K562 (cell line): ENCODE measurements at regions not wholly inside any gene's neighbourhood (a gene's known extent, or its start where the extent isn't known, plus 50 kb on each side); places are given as distances from the start of the nearest gene placed in this dataset.

Experiments
- ATAC-seq: fragments of 200-7000 bp; cut with Tn5 transposase; 3 replicates; pipeline ENCODE4 v1.9.1; 2020; ENCODE audit warnings: moderate library complexity
- BruUV-seq: library from RNA; stranded (reverse); fragments of 400-500 nt; replicated peaks from 2 replicates; lab custom pipeline; 2021; lab: Mats Ljungman, UMichigan
- CTCF ChIA-PET: fragments of 300-600 bp; formaldehyde crosslinking; extraction: SDS; loops from one replicate; lab custom pipeline; 2021; ENCODE audit warnings: low intra/inter-chr PET ratio; lab: Yijun Ruan, JAX
- POLR2A ChIA-PET: fragments of 300-600, 350-650 bp; sonication (Branson Sonifier 250); formaldehyde crosslinking; extraction: SDS; loops from one replicate; lab custom pipeline; 2021; ENCODE audit warnings: antibody characterized with exemption, inconsistent platforms; lab: Yijun Ruan, JAX
- DNase-seq, 4 experiments: peaks; one replicate each; pipeline versions ENCODE4 v3.0.0 to v3.0.0-alpha.2; 2011 to 2018; ENCODE audit warnings: low spot score in 3 of 4, mixed read lengths in 3 of 4; ENCODE audit errors: extremely low read depth in 1 of 4
- FAIRE-seq: peaks from 2 replicates; lab custom pipeline; 2011; peaks lifted over from hg19 to GRCh38; lab: Jason Lieb, UNC
- H2AFZ ChIP-seq: 2 replicates; pipeline ENCODE4 v1.6.0; 2011; ENCODE audit warnings: low read depth, low read length, control low read depth, inconsistent platforms
- H3K27ac ChIP-seq: fragments of 200-600 bp; 3 replicates; pipeline ENCODE4 v1.8.0; 2011; ENCODE audit warnings: low read depth, mild to moderate bottlenecking, control low read depth, inconsistent platforms, low read length, moderate library complexity, mixed read lengths; ENCODE audit errors: extremely low read depth
- H3K27me3 ChIP-seq, 2 experiments: fragments of 300-600 bp in 1 of 2; 2 replicates in 1 of 2; 3 replicates in 1 of 2; pipeline versions ENCODE4 v1.6.0 to v1.8.0; 2011; ENCODE audit warnings: inconsistent platforms in 2 of 2, low read length in 2 of 2, mild to moderate bottlenecking in 1 of 2, mixed read lengths in 1 of 2, moderate library complexity in 1 of 2; ENCODE audit not compliant: control insufficient read depth in 2 of 2, insufficient read depth in 2 of 2
- H3K36me3 ChIP-seq: fragments of 300-600 bp; 3 replicates; pipeline ENCODE4 v1.8.0; 2011; ENCODE audit warnings: mild to moderate bottlenecking, low read length, inconsistent platforms; ENCODE audit not compliant: control insufficient read depth, insufficient read depth
- H3K4me1 ChIP-seq, 2 experiments: fragments of 200-600 bp in 1 of 2; replicated peaks in 1 of 2; 2 replicates in 1 of 2; 3 replicates in 1 of 2; pipeline versions ENCODE4 v1.5.1 to v1.8.0; 2011; ENCODE audit warnings: inconsistent platforms in 2 of 2, low read length in 2 of 2, mild to moderate bottlenecking in 1 of 2, mixed read lengths in 1 of 2, moderate library complexity in 1 of 2; ENCODE audit not compliant: control insufficient read depth in 2 of 2, insufficient read depth in 2 of 2
- H3K4me2 ChIP-seq: 2 replicates; pipeline ENCODE4 v1.6.1; 2011; ENCODE audit warnings: low read length, control low read depth, inconsistent platforms, mixed read lengths; ENCODE audit not compliant: insufficient read depth
- H3K4me3 ChIP-seq: fragments of 200-600 bp; sonication (generic), shearing (Covaris generic); 2 replicates; pipeline ENCODE4 v1.5.1; 2016; ENCODE audit warnings: control low read depth, inconsistent platforms
- H3K79me2 ChIP-seq: fragments of 200-600 bp; 3 replicates; pipeline ENCODE4 v1.8.0; 2011; ENCODE audit warnings: low read length, inconsistent platforms; ENCODE audit not compliant: control insufficient read depth, insufficient read depth
- H3K9ac ChIP-seq, 2 experiments: 2 replicates each; pipeline versions ENCODE4 v1.6.0 to v1.6.1; 2011; ENCODE audit warnings: low read depth in 2 of 2, low read length in 2 of 2, control low read depth in 1 of 2, inconsistent platforms in 1 of 2, mild to moderate bottlenecking in 1 of 2, mixed read lengths in 1 of 2; ENCODE audit not compliant: insufficient read depth in 1 of 2
- H3K9me1 ChIP-seq: one replicate; pipeline ENCODE4 v1.6.0; 2011; ENCODE audit warnings: inconsistent platforms, mild to moderate bottlenecking, low read length, moderate library complexity; ENCODE audit not compliant: control insufficient read depth, insufficient read depth
- H3K9me3 ChIP-seq: replicated peaks from 2 replicates; pipeline ENCODE4 v1.5.1; 2011; ENCODE audit warnings: low read depth, low read length, inconsistent platforms; ENCODE audit not compliant: control insufficient read depth, insufficient read depth
- H4K20me1 ChIP-seq: replicated peaks from 2 replicates; pipeline ENCODE4 v1.6.1; 2011; ENCODE audit warnings: low read length, inconsistent platforms, mixed read lengths; ENCODE audit not compliant: control insufficient read depth, insufficient read depth
- AFF4 ChIP-seq: sonication (generic); formaldehyde crosslinking; IDR thresholded peaks from 2 replicates; pipeline ENCODE4 v1.8.0; 2023; ENCODE audit warnings: mild to moderate bottlenecking, missing genetic modification reagents
- ATF4 ChIP-seq: fragments of 450-650 bp; formaldehyde crosslinking; IDR thresholded peaks from 2 replicates; pipeline ENCODE4 v1.4.0; 2022; ENCODE audit warnings: mild to moderate bottlenecking, moderate library complexity
- CUX1 ChIP-seq: fragments of 200-800 bp; sonication (Bioruptor generic); IDR thresholded peaks from 2 replicates; pipeline ENCODE4 v1.6.1; 2016; ENCODE audit warnings: missing genetic modification characterization, missing compliant biosample characterization
- FOXP1 ChIP-seq: sonication (generic); formaldehyde crosslinking; IDR thresholded peaks from 2 replicates; pipeline ENCODE4 v1.8.0; 2022; ENCODE audit warnings: mild to moderate bottlenecking, missing genetic modification reagents
- GATAD2B ChIP-seq: fragments of 450-650 bp; IDR thresholded peaks from 2 replicates; pipeline ENCODE4 v1.6.1; 2017; ENCODE audit warnings: mild to moderate bottlenecking, borderline replicate concordance
- ILF3 ChIP-seq: fragments of 450-650 bp; IDR thresholded peaks from 2 replicates; pipeline ENCODE4 v1.6.1; 2018; ENCODE audit warnings: antibody characterized with exemption, mild to moderate bottlenecking, moderate library complexity, borderline replicate concordance
- NCOA2 ChIP-seq, 2 experiments: fragments of 450-650 bp; IDR thresholded peaks; 2 replicates each; pipeline ENCODE4 v1.6.1; 2018; ENCODE audit warnings: mild to moderate bottlenecking in 2 of 2, moderate library complexity in 1 of 2; ENCODE audit not compliant: partially characterized antibody in 2 of 2
- SP1 ChIP-seq: sonication (generic); formaldehyde crosslinking; IDR thresholded peaks from 2 replicates; pipeline ENCODE4 v1.8.1; 2022; ENCODE audit warnings: mild to moderate bottlenecking, missing genetic modification reagents
- ZBTB2 ChIP-seq: fragments of 450-650 bp; IDR thresholded peaks from 2 replicates; pipeline ENCODE4 v1.6.1; 2016; ENCODE audit warnings: antibody characterized with exemption
- ZNF436 ChIP-seq: fragments of 250-450, 450-650 bp; sonication (Bioruptor Pico); formaldehyde crosslinking; IDR thresholded peaks from 2 replicates; pipeline ENCODE4 v1.7.0; 2020; ENCODE audit warnings: mild to moderate bottlenecking
- ZNF551 ChIP-seq: fragments of 250-450 bp; sonication (Bioruptor Pico); IDR thresholded peaks from 2 replicates; pipeline ENCODE4 v1.5.0; 2021; ENCODE audit warnings: mild to moderate bottlenecking, moderate library complexity
- WGBS: fragments of 100-300 bp; shearing (Covaris generic); methylation state at CpG from one replicate; pipeline ENCODE4 v1.1.6; 2016; ENCODE audit warnings: low coverage, mixed read lengths; ENCODE audit not compliant: insufficient coverage; ENCODE audit errors: missing lambda C conversion rate; 5-methylcytosine and 5-hydroxymethylcytosine counted together
- in situ Hi-C: fragments of 300-500 bp; cut with MboI; formaldehyde crosslinking; loops from 4 replicates; pipeline ENCODE4 v1.15.0; 2018; ENCODE audit warnings: inconsistent platforms, mixed read lengths
- intact Hi-C: fragments of 100-400 bp; cut with micrococcal nuclease; formaldehyde crosslinking; loops from 2 replicates; pipeline ENCODE4 v1.14.2; 2022

- no peaks in the 10 kb centered on the region for H3K9me1 ChIP-seq
- H3K4me1 ChIP-seq: no peaks in the 10 kb centered on the region
- intact Hi-C loops: no loop called here
- H3K36me3 ChIP-seq: no peaks in the 10 kb centered on the region
- ATAC-seq (no peak), FAIRE-seq (no peak)
- no peak overlapping the region for H3K4me3 ChIP-seq
- H3K27ac ChIP-seq: no peak overlapping the region
- no peaks in the 10 kb centered on the region for H3K79me2 ChIP-seq
- no TSS peak for BruUV-seq
- H2AFZ ChIP-seq: no peak overlapping the region
- no peak for TF ChIP-seq CUX1
- no peak for TF ChIP-seq ZBTB2
- no peak for TF ChIP-seq ILF3
- no peak for TF ChIP-seq ZNF436 (CRISPR knock-in tag)
- TF ChIP-seq AFF4 (CRISPR knock-in tag): no peak
- no peak for TF ChIP-seq ZNF551
- TF ChIP-seq NCOA2 (IDR thresholded peaks at IDR 0.05; ENCODE audit: partially characterized antibody in 2 of 2): no peak
- TF ChIP-seq FOXP1: no peak
- no peak for TF ChIP-seq ATF4 (CRISPR knock-in tag)
- TF ChIP-seq SP1 (CRISPR knock-in tag): no peak
- no peak for TF ChIP-seq GATAD2B
- TF ChIP-seq, all 486 proteins: peak for 0
- H3K9me3 ChIP-seq: no peaks in the 10 kb centered on the region
- H3K27me3 ChIP-seq: no peaks in the 10 kb centered on the region
- no peak overlapping the region for H3K9ac ChIP-seq
- POLR2A ChIA-PET: no interaction called here
- H4K20me1 ChIP-seq: no peaks in the 10 kb centered on the region
- no peak for DNase-seq
- no peak overlapping the region for H3K4me2 ChIP-seq
- CTCF ChIA-PET: no interaction called here
- in situ Hi-C loops: no loop called here
- 0% methylated on average over 3 of the region's 3 CpGs for WGBS
Measured at GRCh38 chr13:106367361-106367971, 168.0 kb downstream of the EFNB2 start.
